ENCODE measurements at regions not wholly inside any gene's neighbourhood (a gene's known extent, or its start where the extent isn't known, plus 50 kb on each side); places are given as distances from the start of the nearest gene placed in this dataset.

DNA sequence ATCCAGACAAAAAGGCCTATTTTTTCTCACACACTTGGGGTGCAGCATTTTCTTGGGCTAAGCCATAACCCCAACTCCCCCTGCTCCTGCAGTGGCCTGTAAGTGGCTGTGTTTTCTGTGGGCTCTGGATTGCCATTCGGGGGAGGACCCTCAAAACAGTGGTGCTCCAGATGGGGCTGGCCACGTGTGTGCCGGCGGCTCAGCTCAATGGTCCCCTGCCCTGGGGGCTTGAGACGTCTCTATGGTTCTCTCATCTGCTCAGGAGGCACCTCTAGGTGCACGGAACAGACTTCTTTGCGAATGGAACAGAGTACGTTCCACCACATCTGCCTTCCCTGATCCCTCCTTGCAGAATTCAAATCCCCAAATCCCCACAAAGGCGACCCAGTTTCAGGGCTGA lies 250.0 kb upstream of the SHH start:
- no peaks in the 10 kb centered on the region for H3K36me3 ChIP-seq
- H3K4me1 ChIP-seq: no peaks in the 10 kb centered on the region
- H3K27me3 ChIP-seq: peaks cover 25% of the 10 kb centered on the region
- DNase-seq: no peak
- peaks cover 7% of the 10 kb centered on the region; the same call in 1 of the 2 replicates for H3K9me3 ChIP-seq
- no peak overlapping the region for H3K4me3 ChIP-seq (ENCODE audit: low read depth, low read length)
- TF ChIP-seq, protein P1, sequence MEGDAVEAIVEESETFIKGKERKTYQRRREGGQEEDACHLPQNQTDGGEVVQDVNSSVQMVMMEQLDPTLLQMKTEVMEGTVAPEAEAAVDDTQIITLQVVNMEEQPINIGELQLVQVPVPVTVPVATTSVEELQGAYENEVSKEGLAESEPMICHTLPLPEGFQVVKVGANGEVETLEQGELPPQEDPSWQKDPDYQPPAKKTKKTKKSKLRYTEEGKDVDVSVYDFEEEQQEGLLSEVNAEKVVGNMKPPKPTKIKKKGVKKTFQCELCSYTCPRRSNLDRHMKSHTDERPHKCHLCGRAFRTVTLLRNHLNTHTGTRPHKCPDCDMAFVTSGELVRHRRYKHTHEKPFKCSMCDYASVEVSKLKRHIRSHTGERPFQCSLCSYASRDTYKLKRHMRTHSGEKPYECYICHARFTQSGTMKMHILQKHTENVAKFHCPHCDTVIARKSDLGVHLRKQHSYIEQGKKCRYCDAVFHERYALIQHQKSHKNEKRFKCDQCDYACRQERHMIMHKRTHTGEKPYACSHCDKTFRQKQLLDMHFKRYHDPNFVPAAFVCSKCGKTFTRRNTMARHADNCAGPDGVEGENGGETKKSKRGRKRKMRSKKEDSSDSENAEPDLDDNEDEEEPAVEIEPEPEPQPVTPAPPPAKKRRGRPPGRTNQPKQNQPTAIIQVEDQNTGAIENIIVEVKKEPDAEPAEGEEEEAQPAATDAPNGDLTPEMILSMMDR (IDR thresholded peaks at IDR 0.05; ENCODE audit: low read depth, low read length): no peak

DNA sequence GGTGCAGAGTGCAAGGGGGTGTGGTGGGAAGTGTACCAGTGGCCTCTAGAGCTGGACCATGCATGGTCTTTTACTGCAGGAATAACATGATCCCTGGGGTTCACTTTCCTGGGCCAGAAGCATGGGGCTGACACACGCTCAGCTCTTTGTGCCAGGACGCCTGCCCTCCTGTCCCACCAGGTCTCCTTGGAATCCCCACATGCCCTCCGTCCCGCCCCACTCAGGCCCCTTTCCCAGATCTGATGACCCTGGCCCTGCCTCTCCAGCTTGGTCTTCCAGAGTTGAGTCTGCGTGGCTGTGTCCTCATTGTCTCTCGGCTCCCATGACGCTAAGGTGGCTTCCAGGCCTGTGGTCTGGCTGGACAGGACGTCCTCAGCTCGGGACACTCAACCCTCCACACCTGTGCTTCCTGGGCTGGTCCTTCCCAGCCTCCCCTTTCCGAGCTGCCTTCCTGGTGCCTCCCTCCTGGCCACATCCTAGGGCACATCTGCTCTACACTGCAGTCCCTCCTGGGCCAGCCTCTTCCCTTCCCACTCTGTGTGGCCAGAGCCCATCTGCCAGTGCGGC lies 249.5 kb upstream of the SHH start:
- H3K4me1 ChIP-seq: no peaks in the 10 kb centered on the region
- no peak overlapping the region for H3K4me3 ChIP-seq (ENCODE audit: low read depth, low read length)
- H3K27me3 ChIP-seq: peaks cover 28% of the 10 kb centered on the region
- H3K36me3 ChIP-seq: no peaks in the 10 kb centered on the region
- TF ChIP-seq, protein P1 (IDR thresholded peaks at IDR 0.05; ENCODE audit: low read depth, low read length): no peak
- H3K9me3 ChIP-seq: peaks cover 7% of the 10 kb centered on the region; the same call in 1 of the 2 replicates
- DNase-seq: no peak

DNA sequence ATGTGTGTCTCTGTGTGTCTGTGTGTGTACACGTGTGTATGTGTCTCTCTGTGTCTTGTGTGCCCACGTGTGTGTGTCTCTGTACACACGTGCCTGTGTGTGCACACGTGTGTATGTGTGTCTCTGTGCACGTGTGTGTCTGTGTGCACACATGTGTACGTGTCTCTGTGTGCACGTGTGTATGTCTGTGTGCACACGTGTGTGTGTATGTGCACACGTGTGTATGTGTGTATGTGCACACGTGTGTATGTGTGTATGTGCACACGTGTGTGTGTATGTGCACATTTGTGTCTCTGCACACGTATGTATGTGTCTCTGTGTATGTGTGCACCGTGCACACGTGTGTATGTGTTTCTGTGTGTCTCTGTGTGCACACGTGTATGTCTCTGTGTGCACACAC lies 248.7 kb upstream of the SHH start:
- H3K27me3 ChIP-seq: peaks cover 27% of the 10 kb centered on the region
- TF ChIP-seq, protein P1 (IDR thresholded peaks at IDR 0.05; ENCODE audit: low read depth, low read length): no peak
- no peak for DNase-seq
- no peak overlapping the region for H3K4me3 ChIP-seq (ENCODE audit: low read depth, low read length)
- H3K4me1 ChIP-seq: no peaks in the 10 kb centered on the region
- H3K9me3 ChIP-seq: peaks cover 7% of the 10 kb centered on the region; the same call in 1 of the 2 replicates
- no peaks in the 10 kb centered on the region for H3K36me3 ChIP-seq

DNA sequence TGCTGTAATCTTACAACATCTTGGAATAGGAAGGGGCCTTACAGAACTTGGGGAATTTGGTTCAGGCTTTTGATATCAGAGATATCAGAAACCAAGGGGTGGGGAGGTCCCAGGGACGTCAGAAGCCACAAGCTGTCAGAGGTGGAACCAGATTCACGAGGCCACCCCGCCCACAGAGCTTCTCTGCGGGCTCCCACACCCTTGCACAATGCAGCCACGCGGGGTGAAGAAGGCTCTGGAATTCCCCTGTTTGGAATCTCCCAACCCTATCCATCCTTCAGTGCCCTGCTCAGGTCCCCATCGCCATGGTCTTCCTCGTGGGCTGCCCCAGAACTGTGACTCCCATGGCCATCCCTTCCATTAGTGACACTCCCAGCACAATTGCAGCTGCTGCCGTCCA lies 247.1 kb upstream of the SHH start:
- H3K36me3 ChIP-seq: no peaks in the 10 kb centered on the region
- peaks cover 7% of the 10 kb centered on the region; the same call in 1 of the 2 replicates for H3K9me3 ChIP-seq
- H3K27me3 ChIP-seq: peaks cover 31% of the 10 kb centered on the region
- no peak overlapping the region for H3K4me3 ChIP-seq (ENCODE audit: low read depth, low read length)
- DNase-seq: no peak
- TF ChIP-seq, protein P1 (IDR thresholded peaks at IDR 0.05; ENCODE audit: low read depth, low read length): no peak
- no peaks in the 10 kb centered on the region for H3K4me1 ChIP-seq

DNA sequence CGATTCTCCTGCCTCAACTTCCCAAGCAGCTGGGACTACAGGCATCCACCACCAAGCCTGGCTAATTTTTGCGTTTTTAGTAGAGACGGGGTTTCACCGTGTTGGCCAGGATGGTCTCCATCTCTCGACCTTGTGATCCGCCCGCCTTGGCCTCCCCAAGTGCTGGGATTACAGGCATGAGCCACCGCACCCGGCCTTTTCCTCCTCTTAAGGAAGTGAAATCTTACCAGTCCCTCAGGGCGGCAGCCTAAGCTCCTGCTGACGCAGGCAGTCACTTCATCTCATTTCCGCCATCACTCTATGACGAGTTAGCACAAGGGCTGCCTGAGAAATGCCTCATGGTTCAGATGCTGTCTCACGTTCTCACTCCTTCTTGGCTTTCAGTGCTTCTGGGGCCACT lies 246.0 kb upstream of the SHH start:
- H3K4me3 ChIP-seq (ENCODE audit: low read depth, low read length): no peak overlapping the region
- H3K9me3 ChIP-seq: peaks cover 7% of the 10 kb centered on the region; the same call in 1 of the 2 replicates
- H3K36me3 ChIP-seq: no peaks in the 10 kb centered on the region
- DNase-seq: no peak
- no peaks in the 10 kb centered on the region for H3K4me1 ChIP-seq
- TF ChIP-seq, protein P1 (IDR thresholded peaks at IDR 0.05; ENCODE audit: low read depth, low read length): no peak
- peaks cover 31% of the 10 kb centered on the region for H3K27me3 ChIP-seq

DNA sequence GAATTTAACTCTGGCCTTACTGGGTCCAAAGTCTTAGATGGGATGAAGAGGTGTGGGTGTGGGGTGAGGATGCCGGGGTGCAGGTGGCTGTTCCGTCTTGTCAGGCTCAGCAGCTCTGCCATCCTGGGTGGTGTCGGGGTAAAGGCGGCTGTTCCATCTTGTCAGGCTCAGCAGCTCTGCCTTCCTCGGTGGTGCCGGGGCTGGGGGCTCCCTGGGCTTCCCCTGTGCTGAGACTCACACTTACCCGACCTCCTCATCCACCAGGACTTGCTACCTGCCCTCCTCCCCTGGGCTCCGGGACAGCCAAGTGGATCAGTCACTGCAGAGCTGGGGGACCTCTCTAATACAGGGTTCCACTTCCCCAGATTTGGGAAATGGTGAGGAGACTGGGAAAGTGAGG lies 244.3 kb upstream of the SHH start:
- TF ChIP-seq, protein P1 (IDR thresholded peaks at IDR 0.05; ENCODE audit: low read depth, low read length): no peak
- no peaks in the 10 kb centered on the region for H3K4me1 ChIP-seq
- H3K27me3 ChIP-seq: peaks cover 31% of the 10 kb centered on the region
- H3K36me3 ChIP-seq: no peaks in the 10 kb centered on the region
- DNase-seq: no peak
- peaks cover 7% of the 10 kb centered on the region; the same call in 1 of the 2 replicates for H3K9me3 ChIP-seq
- no peak overlapping the region for H3K4me3 ChIP-seq (ENCODE audit: low read depth, low read length)
